ENCODE measurements at regions not wholly inside any gene's neighbourhood (a gene's known extent, or its start where the extent isn't known, plus 50 kb on each side); places are given as distances from the start of the nearest gene placed in this dataset.

DNA sequence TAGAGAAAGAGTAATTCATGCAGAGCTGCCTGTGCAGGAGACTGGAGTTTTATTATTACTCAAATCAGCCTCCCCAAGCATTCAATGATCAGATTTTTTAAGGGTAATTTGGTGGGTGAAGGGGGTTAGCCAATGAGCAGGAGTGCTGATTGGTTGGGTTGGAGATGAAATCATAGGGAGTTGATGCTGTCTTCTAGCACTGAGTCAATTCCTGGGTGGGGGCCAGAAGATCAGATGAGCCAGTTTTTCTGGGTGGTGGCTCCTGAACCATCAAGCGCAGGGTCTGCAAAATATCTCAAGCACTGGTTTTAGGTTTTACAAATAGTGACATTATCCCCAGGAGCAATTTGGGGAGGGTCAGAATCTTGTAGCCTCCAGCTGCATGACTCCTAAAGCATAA, 312.8 kb upstream of the THSD7B start:
- DNase-seq, result no peak

DNA sequence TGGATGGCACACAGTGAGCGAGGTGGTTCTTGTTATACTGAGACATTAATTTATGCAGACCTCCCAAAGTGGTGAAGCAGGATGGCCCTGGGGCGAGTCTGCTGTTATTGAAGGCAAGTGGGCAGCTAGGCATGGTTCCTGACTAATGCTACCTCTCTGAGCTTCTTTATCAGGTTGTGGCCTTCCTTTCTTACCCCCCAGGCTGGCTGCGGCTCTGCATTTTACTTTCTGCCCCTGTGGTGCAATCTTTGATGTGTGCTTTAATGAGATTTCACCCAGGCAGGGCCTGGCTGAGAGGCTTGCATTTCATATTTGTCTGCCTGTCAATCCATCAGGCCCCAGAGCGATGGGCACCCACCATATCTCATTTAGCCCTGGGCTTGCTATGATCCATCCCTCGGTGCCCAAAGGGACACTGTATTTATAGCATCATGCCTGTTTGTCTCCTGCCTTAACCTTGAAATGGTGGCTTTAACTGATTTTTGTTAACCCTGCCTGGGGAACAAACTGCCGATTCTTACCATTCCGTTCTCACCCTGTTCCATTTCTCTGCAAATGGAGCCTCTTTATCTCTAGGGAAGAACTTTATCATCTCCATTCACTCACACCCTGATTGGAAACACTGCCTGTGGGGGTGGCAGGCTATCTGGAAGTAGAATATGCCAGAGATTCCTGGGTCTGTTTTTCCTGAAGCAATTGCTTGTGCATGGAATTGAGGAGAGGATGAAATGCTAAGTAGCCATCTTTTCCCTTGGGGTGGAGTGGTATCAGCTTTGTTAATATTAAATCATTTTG, 316.2 kb upstream of the THSD7B start:
- DNase-seq, result no peak

DNA sequence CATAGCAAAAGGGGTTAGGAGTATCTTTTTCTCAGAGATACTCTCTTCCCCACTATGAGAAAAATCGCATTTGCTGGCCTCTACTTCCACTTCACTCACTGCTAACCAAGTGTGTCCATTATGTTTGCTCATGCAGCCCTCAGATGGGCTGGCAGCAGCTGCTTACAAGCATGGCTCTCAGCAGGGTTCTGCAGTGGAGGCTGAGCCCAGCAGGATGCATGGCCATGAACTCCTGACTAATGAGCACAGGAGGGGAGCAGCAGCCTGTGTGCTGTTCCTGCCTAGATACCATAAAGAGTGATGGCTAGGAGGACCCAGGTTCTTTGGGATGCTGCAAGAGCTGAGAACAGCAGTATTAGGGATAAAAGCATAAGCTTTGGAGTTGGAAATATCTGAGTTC, 316.9 kb upstream of the THSD7B start:
- no peak for DNase-seq

DNA sequence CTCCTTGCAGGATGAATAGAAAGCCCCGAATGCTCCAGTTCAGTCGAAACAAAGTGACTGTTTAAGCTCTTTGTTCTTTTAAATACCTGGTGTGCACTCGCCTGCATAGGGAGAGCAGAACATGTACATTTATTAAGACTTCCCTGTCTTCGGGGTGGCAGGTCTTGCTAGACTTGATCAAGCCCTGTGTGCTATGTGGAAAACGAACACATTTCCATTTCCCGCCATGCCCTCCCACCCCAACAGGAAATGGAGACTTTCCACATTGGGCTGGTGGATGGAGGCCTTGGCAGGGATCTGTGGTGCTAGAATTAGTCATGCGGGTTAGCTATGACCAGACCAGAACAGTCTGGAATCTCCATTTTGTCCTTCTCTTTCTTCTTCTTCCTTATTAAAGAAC, 321.0 kb upstream of the THSD7B start:
- no peak for DNase-seq

DNA sequence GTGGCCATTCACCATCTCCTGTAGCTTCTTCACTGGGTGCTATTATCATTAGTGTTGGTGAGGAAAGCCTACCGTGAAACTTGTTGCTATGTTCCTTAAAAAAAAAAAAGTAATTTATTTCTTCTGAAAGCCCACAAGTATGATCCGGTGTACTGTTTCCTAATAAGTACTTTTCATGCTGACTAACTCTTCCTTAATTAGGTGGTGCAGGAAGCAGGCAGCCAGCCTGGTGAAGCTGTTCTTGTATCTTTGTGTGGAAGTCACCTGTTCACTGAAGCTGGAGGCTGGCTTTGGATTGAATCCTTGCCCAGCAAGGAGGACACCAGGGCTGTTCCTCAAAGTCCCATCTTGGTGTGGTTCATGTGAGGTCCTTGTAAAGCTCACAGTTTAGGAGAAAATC, 321.7 kb upstream of the THSD7B start:
- no peak for DNase-seq

DNA sequence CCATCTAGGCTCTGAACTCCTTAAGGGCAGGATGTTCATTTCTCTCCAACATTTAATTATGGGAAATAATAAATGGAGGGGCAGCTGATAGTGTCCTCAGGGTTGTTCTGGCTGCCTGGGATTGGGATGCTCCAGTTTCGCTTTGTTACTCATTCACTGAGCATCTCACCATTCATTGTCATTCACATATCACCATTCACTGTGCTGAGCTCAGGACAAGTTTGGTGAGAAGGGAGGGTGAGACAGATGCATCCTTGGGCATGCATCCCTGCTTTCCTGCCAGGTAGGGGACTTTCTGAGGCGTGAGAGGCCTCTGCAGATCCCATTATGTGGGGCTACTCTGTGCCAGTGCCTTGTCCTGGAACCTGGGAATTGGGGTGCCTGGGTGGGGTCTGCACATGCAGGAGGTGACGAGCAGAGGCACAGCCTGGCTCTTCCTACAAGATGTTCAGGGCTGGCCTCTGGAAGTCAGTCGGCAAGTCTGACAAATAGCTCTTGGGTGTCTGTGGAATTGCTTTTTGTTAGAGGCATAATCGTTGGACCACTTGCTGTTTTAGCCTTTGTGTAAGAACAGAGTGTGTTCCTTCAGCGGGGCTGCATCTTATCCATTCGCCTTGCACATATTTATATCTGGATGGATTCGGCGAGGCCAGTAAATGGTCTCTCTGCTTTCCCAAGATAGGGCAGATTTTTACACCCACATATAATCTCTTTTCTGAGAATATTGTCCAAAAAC, 323.2 kb upstream of the THSD7B start:
- DNase-seq, result no peak

DNA sequence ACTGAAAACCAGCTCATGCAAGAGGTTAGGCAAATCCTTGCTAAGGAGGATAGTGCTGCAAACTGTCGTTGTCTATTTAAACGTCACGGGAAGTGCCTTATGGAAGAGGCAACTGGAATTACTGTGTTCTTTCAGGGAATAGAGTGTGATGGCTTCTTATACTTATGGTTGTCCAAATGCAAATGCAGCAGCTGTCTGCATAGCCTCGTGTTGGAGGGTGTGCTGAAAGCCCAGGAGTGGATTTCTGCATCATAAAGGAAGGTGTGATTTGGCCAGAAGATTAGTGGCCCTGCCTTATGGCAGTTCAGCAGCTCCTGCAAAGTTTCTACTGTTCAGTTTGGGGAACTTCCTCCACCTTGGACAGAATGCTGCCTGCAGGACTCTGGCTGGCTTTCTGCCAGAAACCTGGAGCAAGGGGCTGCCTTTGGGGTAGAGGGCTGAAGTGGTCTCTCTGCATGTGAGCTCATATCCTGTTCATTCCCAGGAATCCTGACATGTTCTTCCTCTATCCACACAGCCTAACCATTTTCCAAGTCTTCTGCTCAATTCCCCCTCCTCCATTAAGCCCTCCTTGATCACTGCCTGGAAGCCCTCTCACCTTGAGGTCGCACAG, 321.2 kb upstream of the CXCR4 start:
- DNase-seq, result peak; percentile 42

DNA sequence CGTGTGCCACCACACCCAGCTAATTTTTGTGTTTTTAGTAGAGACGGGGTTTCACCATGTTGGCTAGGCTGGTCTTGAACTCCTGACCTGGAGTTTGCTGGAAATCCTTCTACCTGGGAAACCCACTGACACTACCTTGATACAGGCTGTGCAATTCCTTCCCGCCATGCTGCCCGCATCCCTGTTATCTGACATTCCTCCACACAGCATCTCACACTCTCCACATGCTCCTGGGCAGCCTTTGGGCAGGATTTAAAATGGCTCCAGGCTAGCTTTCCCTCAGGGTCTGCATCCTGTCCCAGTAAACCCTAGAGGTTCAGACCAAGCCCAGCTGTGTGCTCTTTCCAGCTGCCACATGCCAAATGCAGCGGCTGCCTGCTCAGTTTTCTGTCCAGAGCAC, 319.5 kb upstream of the CXCR4 start:
- no peak for DNase-seq

DNA sequence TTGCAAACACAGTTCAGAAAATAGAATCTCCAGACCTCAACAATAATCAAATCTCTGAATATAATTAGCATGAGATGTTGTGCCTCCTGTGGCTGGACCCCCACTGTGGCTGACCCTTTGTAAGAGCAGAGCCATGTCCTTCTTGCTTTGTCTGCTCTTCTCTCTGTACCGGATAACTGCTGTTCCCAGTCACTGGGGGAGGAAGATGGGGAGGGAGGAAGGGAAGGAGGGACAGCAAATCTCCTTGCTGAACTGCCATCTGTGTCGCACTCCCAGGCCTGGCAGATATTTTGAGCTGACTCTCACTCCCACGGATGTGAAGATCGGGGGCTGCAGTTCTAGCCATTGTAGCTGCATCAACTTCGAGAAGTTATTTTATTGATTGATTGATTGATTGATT, 319.0 kb upstream of the CXCR4 start:
- DNase-seq, result no peak

DNA sequence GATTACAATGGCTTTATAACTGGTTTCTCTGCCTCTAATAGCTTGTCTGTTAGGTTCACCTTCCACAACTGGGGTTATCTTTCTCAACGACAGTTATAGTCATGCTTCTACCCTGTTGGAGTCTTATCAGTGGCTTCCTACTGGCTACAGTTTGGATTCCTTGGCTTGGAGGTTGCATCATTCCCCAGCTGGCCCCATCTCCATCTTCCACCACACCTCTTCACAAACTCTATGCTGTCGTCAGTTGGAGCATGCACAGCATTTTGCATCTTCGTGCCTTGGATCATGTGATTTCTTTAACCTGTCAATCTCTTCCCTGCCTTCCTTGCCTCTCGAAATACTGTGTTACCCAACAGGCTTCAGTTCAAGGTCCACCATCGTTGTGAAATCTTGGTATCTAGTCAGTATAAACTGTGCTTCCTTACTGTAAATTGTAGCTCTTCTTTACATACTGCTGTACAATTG, 316.3 kb upstream of the CXCR4 start:
- DNase-seq, result no peak

DNA sequence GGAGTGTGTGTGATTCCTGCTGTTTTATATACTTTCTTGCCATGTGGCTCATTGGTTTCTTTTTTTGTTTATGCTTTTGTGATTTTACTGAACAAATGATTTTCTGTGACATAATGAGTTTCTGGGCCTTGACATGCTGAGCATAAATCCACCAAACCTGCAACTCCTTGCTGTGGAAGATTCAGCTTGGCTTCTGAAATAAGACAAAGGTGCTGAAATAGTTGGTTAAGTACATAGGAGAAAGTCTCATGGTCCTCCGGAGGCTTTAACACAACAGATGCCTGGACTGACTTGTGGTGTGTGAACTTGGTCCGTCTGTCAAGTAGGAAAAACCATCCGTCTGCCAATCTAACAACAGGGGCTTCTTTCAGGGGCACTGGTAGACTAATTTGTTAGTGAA, 315.3 kb upstream of the CXCR4 start:
- no peak for DNase-seq

DNA sequence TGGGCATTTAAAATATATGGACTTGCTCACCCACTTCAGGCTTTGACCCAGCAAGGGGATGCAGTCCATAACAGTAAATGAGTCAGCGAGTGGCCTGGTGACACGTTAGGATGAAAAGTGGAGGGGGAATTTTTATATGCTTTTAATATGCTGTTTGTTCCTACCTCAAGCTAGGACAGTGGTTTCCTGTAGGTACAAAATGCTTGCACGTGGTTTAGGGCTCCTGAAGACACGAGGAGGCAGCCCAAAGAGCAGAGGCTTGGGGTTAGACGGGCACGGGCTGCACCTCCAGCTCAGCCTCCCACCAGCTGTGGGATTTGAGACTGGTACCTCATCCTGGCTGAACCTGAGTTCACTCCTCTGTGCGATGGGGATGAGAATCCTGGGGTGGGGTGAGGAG, 306.2 kb upstream of the CXCR4 start:
- no peak for DNase-seq

DNA sequence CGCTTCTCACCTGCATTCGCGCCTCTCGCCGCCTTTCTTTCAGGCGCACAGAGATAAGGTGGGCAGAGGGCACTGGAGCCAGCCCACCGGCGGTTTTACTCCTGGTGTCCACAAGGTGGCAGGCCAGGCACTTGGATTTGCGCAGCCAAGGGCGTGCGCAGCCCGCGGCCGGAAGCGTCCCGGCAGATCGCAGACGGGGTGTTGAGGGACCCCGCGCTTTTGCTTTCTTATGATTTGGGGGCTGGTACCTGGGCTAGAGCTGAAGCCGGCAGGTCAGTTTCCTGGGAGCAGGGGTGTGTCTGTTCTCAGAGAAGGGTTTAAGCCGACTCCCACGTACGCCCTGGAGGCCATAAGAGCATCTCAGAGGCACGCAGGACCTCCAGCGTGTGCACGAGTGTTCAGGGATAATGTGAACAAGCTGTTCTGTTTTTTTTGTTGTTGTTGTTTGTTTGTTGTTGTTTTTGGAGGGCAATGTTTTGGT, 305.6 kb upstream of the CXCR4 start:
- DNase-seq, result peak; percentile 84

DNA sequence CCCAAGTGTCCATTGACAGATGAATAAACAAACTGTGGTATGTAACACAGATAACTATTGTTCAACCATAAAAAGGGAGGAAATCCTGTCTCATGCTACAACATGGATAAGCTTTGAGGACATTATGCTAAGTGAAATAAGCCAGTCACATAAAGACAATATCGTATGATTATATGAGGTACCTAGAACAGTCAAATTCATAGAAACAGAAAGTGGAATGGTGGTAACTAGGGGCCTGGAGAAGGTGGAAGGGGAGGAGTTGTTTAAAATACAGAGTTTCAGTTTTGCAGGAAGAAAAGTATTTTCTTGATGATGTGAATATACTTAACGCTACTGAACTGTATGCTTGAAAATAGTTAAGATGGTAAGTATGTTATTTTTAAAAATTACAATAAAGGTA, 304.6 kb upstream of the CXCR4 start:
- no peak for DNase-seq

DNA sequence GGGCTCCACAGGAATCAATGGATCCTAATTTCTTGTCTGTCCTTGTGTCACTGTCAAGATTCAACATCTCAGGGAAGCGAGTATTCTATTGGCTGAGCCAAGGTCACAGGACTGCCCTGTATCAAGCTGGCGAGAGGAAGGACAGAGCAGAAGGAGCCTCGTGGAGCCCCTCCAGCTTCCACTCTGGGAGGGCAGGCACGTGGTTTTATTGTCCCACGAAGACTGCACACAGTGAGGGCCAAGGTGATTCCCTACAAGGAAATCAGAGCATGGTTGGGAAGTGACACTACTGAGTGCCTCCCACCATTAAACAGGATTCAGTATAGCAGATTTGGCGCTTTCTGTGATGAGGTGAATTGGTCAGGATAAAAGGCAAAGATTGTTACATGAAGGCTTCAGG, 302.4 kb upstream of the CXCR4 start:
- no peak for DNase-seq

DNA sequence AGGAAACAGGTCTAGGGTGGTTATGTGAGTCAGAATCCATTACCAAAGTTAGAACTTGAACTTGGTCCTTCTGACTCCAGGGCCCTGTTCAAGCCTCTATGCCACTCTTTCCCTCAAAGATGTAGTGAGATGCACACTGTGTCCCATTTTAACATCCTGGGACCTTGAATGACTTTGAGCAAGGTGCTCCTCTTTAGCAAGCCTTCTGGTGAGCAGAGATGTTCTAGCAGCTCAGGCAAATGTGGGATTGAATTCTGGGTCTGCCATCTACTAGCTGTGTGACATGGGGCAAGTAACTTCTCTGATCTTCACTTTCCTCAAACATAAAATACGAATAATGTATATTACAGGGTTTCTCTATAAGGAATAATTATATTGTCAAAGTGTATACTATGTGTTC, 294.0 kb upstream of the CXCR4 start:
- DNase-seq, result no peak

DNA sequence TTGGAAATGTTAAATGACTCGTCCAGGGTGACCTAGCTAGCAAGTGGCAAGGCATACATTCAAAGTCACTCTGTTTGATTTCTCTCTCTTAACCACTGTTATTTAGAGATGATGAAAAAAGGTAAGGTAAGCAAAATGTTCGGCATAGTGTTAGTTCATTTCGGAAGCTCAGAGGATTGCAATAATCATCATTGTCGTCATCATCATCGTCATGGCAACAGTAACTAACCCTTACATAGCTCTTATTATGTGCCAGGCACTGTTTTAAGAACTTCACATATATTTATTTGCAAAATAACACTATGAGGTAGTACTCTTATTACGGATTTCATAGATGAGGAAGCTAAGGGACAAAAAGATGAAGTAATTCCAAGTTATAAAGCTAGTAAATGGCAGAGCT, 292.7 kb upstream of the CXCR4 start:
- DNase-seq, result no peak

DNA sequence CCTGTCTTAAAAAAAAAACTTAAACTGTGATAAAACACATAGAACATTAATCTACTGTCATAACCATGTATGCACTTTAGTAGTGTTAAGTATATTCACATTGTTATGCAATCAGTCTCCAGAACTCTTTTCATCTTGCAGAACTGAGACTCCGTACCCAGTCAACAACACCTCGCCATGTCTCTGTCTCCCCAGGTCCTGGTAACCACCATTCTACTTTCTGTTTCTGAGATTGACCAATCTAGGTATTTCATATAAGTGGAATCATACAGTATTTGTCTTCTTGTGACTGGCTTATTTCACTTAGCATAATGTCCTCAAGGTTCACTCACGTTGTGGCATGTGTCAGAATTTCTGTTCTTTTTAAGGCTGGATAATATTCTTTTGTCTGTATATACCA, 290.8 kb upstream of the CXCR4 start:
- DNase-seq, result no peak

DNA sequence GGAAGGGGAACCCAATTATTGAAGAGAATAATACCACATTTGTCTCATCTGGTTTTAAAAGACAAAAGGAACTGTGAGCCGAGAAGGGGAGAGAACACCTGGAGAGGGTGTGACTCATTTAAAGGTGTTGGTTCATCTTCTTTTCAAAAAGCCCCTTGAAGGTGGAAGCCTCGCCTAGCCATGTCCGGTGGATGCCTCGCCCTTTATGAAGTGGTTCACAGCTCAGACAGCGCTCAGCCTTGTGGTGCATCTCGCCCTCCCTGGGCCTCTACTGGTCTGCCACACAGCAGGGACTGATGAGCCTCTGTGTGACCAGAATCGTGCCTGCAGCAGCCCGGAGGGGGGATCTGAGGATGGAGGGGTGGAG, 290.0 kb upstream of the CXCR4 start:
- no peak for DNase-seq

DNA sequence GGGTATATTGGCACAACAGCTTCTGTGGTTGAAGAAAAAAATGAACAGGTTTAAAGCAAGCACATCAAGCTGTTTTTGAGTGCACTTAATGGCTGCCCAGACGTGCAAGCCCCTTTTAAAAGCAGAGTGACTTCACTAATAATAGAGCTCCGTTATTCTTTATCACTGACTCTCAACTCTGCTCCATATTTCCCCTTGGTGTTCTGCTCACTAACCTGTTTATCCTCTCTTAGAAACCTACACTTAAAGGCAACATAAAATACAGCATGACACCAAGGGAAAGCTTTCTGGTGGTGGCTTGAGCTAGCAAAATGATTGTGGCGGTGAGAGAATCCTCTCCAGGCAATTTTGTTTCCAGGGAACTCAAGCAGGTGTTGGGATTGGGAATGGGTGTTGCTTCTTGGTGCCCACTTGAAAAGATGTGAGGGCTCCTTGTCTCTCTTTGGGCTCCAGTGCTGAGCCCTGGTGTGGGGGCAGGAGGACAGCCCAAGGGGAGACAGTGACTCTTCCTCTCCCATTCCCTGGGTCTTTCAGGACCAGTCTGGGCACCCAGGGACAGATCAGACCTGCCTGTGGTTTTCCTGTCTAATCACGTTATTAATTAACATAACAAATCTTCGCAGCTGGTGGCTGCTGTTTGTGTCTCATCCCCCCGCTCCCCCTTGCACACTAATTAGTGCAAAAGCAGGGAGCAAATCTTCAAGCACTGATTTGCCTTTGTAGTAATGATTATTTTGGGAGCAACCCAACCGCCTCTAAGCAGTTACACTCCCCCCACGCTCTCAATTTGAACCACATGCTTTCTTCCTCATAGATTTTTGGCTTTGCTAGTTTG, 289.4 kb upstream of the CXCR4 start:
- DNase-seq, result no peak

DNA sequence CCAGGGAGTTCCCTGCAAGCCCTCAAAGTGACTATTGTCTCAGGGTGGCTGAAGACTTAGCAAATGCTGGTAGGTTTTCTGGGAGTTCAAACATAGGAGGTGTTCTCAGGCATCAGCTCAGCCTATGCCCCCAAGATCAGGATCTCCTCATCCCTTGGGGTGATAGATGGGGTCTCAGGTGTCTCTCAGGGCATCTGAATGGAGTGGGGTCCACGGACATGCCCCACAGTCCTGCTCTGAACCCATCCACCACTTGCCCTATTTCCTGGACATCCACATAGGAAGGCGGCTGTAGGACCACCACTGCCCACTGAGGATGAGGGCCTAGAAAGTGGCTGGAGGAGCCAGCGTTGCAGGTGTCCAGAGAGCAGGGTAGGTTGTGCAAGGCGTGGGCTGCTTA, 287.0 kb upstream of the CXCR4 start:
- no peak for DNase-seq

DNA sequence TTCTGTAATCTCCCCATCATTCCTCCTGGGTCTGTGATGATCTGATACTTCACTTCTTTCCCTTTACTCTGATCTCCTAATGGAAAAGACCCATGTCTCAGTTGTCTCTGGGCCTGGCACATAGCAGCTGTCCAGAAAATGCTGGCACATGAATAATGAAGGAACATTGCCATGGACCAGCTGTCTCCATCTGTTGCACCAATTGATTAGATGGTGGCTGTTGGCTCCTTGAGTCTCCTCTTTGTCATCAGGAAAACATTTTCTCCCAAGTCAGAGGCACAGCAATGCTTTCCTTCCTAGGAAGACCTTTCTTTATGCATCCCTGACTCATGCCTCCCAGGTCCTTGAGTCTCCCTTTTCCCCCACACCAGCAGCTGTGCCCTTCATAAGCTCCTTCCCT, 286.2 kb upstream of the CXCR4 start:
- DNase-seq, result peak; percentile 90

DNA sequence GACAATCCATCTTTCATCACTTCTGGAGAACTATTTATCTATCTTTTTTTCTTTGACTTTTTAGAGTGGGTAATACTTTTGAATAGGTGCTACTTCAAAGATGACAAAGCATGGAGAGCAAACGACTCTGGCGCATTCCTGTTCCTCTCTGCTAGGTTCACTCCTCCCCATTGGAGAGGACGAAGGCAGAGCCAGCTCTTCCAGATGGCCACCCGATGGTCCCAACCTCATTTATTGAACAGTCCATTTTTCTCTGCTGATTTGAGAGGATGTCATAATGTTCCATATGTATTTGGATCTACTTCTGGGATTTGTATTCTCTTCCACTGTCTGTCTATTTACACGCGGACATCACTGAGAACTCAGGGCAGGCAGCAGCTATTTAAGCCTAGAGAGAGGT, 284.3 kb upstream of the CXCR4 start:
- no peak for DNase-seq
